Fibroblast of skin of scalp (primary cell): ENCODE measurements at regions not wholly inside any gene's neighbourhood (a gene's known extent, or its start where the extent isn't known, plus 50 kb on each side); places are given as distances from the start of the nearest gene placed in this dataset.

ENCODE experiments used
- DNase-seq: peaks from one replicate; pipeline ENCODE4 v3.0.0-alpha.2; 2013

DNA sequence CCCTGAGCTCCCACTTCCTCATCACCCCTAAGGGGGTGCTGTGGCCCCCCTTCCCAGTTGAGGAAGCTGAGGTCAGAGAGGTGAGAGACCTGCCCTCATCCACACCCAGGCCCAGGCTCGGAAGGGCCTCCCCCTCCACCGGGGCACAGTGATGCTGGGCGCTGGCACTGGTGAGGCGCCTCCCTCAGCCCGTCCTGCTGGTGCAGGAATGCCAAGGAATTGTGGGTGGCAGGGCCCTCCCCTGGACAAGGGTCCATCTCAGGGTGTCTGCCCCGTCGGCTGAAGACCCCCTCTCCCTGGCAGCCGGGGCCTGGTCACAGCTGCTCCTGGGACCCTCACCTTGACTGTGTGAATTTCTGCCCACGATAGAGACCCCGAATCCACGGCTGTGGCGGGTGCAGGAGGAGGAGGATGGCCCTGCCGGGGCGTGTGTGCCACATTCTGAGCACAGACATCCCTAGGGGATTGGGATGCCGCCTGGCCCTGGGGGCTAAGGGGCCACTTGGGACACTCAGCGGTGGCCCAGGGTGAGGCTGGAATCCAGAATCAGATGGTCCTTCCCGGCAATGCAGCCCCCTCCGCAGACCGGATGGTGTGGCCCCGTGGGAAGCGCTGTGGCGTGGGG, 70.2 kb upstream of the GATA5 start:
- no peak for DNase-seq

- no peak for DNase-seq
Observed at GRCh38 chr20:62546606-62547005, 70.8 kb upstream of the GATA5 start.

DNA sequence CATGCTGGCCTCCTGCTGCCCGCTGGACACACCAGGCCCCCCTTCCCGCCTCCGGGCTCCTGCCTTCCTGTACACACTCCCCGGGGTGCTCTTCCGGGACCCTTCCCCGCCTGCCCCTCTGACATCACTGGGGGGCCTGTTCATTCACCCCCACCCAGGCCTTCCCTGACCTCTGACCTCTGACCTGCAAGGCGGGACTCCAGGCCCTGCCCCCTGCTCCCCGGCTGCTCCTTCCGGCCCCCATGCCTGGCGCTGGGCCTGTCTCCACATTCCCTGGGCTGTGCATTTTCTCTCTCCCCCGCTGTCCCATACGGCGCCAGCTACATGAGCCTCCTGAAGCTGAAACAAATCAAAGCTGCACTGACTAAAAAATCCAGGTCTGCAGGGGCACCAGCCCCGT, 71.6 kb upstream of the GATA5 start:
- DNase-seq: no peak

DNA sequence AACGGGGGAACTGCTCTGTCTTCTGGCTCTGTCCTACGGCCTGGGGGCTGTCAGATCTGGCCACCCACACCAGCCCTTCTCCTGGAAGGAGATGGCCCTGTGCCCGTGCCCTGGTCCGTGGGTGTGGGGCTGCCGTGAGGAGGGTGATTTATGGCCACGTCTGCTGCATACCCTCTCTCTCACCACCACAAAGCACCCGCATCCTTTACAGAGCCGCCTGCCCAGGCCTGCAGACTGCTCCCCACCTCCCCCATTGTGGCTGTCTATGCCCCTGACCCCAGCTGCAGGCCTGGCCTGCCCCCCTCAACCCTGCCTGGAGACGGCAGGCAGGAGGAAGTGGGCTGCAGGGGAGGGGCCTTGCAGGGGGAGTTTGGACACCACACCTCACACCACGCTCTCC, 72.7 kb upstream of the GATA5 start:
- no peak for DNase-seq

DNA sequence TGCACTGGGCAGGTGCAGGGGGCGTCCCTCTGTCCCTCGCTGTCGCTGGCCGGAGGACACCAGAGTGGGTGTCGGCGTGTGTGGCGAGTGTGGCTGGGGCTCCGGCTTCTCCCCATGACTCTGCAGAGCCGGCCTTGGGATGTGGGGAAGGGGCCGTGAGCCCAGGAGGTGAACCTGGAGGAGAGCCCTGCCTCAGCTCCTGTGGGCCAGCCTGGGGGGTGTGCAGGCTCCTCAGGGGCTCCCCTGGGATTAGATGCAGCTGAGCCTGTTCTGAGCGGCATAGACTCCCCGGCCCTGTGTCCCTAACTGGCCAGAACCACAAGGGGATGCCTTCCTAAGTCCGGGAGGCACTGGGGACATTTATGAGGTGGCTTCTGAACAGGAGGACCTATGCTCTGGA, 73.2 kb upstream of the GATA5 start:
- DNase-seq: no peak

GRCh38 chr20:62549499-62550086, 73.8 kb upstream of the GATA5 start:
- DNase-seq: no peak

- no peak for DNase-seq
Observed at GRCh38 chr20:62550087-62550632, 74.4 kb upstream of the GATA5 start.

DNA sequence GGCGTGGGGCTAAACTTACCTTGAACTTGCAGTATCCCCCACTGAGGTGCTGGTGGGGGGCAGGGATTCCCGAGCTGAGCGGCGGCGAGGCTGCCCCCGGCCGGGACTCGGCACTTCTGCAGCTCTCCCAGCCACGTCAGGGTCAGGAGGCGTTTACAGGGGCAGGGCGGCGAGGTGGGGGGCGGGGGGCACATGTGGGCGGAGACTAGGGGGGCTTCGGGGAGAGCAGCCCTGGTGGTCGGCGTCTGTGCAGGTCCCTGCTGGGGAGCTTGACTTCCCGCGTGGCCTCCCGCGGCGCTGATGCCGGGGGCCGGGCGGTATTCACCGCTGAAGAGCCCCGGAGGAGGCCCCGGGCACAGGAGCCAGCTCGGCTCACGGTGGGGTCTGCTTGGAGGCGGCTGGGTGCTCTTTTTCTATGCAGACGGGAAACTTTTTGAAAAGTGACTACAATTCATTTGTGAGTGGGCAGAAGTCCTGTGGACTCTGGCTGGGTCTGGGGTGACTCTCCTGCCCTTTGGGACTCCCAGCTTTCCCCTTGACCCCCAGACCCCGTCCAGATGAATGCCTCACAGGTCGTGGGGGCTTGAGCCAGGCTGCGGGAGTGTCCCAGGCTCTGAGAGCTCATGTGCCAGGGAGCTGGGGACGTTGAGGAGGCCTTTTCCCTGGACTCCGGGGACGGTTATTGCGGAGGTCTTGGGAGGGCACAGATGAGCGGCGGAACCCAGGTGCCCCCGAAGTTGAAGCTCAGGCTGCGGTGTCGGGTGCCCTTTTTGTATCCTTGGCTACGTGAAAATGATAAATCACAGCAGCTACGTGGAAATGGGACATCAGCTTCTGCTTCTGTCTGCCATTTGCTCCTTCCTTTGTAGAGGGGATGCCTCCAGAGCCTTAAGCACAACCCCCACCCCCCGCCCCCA, 75.9 kb upstream of the GATA5 start:
- no peak for DNase-seq

- no peak for DNase-seq
Observed at GRCh38 chr20:62552613-62553012, 76.8 kb upstream of the GATA5 start.

DNA sequence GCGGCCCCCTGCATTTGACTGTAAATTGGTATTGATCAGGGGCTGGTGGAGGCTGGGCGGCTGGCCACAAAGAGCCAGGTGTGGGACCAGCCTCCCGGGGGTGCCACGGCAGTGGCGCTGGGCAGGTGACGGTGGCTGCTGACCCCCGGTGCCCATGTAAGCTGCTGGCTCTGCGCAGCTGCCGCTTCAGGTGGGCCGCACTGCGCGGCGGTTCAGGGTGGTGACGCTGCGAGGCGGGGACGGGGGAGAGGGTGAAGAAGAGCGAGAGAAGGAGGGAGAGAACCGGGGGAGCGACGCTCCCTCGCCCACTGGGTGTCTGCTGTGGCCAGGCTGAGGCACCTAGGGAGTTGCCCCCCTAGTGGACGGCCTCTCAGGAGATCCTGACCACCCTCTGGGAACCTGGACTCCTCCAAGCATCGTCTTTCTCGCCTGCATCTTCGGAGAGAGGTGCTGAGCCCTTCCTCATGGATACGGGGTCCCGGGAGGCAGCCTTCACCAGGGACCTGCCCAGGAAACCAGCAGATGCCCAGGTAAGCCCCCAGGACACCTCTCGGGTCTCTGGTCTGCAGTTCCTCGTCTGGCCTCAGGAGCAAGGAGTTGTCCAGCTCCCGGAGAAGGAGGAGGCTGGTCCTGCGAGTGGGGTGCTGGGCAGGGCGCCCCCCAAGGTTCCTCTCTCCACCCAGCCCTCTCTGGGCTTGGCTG, 77.5 kb upstream of the GATA5 start:
- DNase-seq: no peak

DNA sequence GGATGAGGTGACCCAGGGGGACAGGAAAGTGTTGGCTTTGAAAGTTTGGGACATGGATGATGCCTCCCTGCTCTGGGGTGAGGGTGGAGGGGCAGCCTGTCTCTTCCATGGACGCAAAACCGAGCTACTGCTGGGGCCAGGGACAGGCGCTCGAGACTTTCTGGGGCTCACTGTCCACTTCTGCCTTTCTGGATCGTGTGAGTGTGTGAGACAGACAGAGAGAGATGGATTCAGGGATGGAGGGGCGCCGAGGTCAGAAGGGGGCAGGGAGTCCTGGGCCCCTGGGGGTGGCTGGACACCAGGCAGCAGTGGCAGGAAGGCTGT, 78.0 kb upstream of the GATA5 start:
- no peak for DNase-seq

DNA sequence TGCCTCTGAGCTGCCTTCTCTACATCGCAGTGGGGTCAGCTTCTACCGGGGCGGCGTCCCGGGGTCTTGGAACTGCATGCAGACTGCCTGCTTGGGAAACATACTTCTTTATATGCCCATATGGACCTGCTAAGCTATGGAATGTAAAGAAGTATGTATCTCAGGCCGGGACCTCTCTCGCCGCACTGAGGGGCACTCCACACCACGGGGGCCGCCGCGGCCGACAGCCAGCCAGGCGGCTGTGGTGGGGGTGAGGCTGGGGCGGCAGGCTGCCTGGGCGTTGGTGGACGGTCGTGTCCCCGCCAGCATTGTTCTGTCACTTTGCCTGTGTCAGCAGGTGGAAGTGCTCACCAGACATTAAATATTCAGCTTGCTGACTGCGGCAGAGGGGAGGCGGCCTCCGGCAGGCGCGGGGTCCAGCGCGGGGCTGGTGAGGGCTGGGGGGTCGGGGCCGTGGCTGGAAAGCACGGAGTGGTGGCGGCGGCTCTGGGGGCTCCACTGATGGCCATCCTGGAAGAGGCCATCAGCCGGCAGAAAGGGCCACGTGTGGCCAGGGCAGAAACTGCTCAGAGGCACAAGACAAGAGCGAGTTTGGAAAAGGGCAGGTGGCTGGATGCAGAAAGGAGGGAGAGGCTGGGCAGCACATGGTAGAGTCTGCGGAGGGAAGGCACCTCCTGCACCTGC, 78.6 kb upstream of the GATA5 start:
- no peak for DNase-seq

DNA sequence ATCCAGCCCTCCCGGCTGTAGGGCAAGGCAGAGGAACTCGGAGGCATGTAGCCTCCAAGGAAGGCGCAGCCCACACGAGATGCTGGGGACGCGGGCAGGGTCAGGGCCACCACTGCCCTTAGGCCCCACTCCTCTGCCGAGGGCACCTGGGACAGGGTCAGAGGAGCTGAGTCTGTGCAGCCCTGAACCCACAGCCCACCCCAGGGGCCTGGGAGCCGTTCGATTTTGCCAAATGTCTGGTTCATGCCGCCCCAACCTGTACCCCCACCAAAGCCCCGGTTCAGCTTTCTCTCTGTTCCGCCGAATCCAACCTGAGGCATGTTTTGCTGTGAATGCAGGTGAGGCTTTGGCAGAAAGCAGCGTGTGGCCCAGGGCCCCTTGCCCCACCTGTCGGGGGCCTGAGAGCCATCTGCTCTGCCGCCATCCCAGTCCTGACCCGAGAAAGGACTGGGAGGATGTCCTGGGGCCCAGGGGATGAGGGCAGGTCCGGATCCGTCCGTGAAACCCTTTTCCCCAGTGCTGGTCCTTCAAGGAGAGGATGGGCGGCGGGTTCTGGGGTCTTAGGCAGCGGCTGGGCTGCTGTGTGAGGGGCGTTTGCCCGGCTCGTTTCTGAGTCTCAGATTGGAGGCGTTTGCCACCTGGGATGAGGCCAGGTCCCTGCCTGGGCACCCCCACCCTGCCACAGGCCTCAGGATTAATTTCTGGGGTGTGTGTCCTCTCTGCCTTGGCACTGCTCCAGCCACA, 79.3 kb upstream of the GATA5 start:
- DNase-seq: no peak

- no peak for DNase-seq
Observed at GRCh38 chr20:62555642-62556420, 80.0 kb upstream of the GATA5 start.

GRCh38 chr20:62557462-62557861, 81.7 kb upstream of the GATA5 start:
- no peak for DNase-seq

GRCh38 chr20:62557999-62558408, 82.2 kb upstream of the GATA5 start:
- no peak for DNase-seq

- DNase-seq: no peak
Observed at GRCh38 chr20:62558779-62559178, 83.0 kb upstream of the GATA5 start.

DNA sequence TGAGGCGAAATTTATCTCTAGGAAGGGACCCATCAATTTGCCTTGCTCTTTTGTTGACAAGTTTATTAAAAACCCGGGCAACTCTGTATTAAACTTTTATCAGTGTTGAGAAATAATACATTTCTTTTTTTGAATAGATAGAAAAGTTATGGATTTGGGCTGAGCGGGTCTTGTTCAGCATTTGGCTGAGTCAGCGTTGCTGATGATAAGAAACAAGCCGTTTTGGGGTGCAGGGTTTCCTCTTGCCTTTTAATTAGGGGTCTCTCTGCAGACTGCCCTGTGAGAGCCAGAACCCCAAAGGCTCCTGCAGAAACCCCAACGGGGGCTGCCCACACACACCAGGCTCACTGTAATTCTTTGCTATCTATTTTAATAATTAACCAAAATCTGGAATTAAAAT, 82.1 kb upstream of the SLCO4A1 start:
- DNase-seq: no peak

DNA sequence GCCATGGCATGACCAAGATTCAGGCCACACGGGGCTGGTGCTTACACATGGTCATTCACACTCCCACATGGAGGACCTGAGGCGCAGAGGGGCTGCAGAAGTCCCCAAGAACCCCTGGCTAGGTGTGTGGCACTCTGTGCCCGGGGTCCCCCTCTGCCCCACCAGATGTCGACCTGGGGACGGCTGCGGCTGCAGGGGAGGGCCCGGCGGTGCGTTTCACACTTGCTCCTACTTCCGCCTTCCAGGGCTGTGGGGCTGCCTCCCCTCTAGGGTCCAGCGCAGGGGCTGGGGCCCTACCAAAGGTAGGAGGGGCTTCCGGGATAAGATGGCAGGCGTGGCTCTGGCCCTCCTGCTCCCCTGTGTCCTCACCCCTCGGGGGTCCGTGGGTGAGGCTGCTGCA, 81.1 kb upstream of the SLCO4A1 start:
- DNase-seq: no peak

DNA sequence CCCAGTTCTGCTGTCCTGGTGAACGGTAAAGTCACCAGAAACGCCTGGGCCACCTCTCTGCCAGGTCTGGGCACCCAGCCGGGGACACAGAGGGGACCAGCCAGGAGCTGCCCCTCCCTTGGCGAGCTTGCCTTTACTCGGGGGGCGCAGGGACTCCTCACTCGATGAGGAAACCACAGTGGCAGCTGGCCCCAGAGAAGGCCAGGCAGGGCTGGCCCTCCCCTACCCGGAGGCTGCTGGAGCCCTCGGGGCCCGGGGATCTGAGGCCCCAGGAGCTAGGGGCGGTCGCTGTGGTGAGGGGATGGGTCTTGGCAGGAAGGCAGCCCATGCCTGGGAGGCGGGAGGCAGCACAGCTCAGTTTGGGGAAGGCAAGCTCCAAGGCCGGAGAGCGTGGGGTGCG, 80.4 kb upstream of the SLCO4A1 start:
- DNase-seq: no peak

DNA sequence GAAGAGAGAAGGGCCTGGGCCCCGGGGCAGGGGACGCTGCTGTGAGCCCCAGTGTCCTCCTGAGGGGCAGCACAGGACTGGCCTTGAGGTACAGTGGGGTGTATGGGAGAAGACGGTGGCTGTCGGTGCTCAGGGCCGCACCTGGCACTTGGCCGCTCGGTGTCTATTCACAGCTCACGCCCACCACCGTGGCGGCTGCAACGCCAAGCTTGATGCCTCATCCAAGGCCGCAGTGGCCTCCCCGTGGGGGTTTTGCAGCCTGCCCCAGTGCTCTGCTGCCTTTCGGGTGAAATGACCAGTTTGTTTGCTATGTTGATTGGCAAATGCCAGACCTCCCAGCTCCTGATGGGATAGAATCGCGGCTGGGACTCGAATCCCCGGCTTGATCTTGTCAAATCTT, 79.5 kb upstream of the SLCO4A1 start:
- DNase-seq: no peak
